Peyer's patch (tissue), 4 donors: ENCODE measurements at regions not wholly inside any gene's neighbourhood (a gene's known extent, or its start where the extent isn't known, plus 50 kb on each side); places are given as distances from the start of the nearest gene placed in this dataset.
A peak's percentile ranks its signal among the peaks of the same experiment; 100 is the strongest.

ENCODE experiments used
- DNase-seq, 3 donors: peaks; one replicate each; pipeline ENCODE4 v3.0.0-alpha.2; 2017 to 2019
- H3K27ac ChIP-seq, 4 donors: fragments of 200-600 bp; sonication (generic); one replicate each; pipeline ENCODE4 v1.5.1; 2016 to 2019
- H3K27me3 ChIP-seq, 2 donors: fragments of 200-600 bp; sonication (generic); one replicate each; pipeline ENCODE4 v1.5.1; 2019
- H3K36me3 ChIP-seq, 3 donors: fragments of 200-600 bp; sonication (generic); one replicate each; pipeline ENCODE4 v1.5.1; 2016 to 2019
- H3K4me1 ChIP-seq, 4 donors: fragments of 200-600 bp; sonication (generic); one replicate each; pipeline ENCODE4 v1.5.1; 2016 to 2019
- H3K4me3 ChIP-seq, 4 donors: fragments of 200-600 bp; sonication (generic); 1 replicate in 3 of 4; 2 replicates in 1 of 4; pipeline ENCODE4 v1.5.1; 2016 to 2019; ENCODE audit warnings: mild to moderate bottlenecking in 1 of 4
- H3K9me3 ChIP-seq, 4 donors: fragments of 200-600 bp; sonication (generic); one replicate each; pipeline ENCODE4 v1.5.1; 2016 to 2019; ENCODE audit warnings: mild to moderate bottlenecking in 1 of 4
- POLR2A ChIP-seq, 2 donors: fragments of 450-650 bp; IDR thresholded peaks; one replicate each; pipeline ENCODE4 v1.5.1; 2017; ENCODE audit warnings: antibody characterized with exemption in 2 of 2, mild to moderate bottlenecking in 2 of 2, moderate library complexity in 2 of 2
- TF ChIP-seq, protein P1 (sequence below), 6 experiments: fragments of 450-650 bp in 4 of 6; fragments of 200-600 bp in 2 of 6; sonication (generic) in 1 of 6; IDR thresholded peaks; one replicate each; pipeline ENCODE4 v1.5.1; 2017 to 2019; ENCODE audit warnings: antibody characterized with exemption in 6 of 6, mild to moderate bottlenecking in 3 of 6, moderate library complexity in 1 of 6

- DNase-seq: peak in 2 of 3 donors; percentile 16 to 63
- no peaks in the 10 kb centered on the region for H3K4me1 ChIP-seq
- no peak overlapping the region for H3K4me3 ChIP-seq
- H3K27ac ChIP-seq: no peak overlapping the region
- no peaks in the 10 kb centered on the region for H3K9me3 ChIP-seq
- TF ChIP-seq, protein P1, sequence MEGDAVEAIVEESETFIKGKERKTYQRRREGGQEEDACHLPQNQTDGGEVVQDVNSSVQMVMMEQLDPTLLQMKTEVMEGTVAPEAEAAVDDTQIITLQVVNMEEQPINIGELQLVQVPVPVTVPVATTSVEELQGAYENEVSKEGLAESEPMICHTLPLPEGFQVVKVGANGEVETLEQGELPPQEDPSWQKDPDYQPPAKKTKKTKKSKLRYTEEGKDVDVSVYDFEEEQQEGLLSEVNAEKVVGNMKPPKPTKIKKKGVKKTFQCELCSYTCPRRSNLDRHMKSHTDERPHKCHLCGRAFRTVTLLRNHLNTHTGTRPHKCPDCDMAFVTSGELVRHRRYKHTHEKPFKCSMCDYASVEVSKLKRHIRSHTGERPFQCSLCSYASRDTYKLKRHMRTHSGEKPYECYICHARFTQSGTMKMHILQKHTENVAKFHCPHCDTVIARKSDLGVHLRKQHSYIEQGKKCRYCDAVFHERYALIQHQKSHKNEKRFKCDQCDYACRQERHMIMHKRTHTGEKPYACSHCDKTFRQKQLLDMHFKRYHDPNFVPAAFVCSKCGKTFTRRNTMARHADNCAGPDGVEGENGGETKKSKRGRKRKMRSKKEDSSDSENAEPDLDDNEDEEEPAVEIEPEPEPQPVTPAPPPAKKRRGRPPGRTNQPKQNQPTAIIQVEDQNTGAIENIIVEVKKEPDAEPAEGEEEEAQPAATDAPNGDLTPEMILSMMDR (IDR thresholded peaks at IDR 0.05): peak in 4 of 6 experiments; percentile 38 to 52 (median 48)
- TF ChIP-seq POLR2A (IDR thresholded peaks at IDR 0.05): no peak
- no peaks in the 10 kb centered on the region for H3K27me3 ChIP-seq
- no peaks in the 10 kb centered on the region for H3K36me3 ChIP-seq
Measured at GRCh38 chr5:107248066-107248695, 422.6 kb downstream of the EFNA5 start.

DNA sequence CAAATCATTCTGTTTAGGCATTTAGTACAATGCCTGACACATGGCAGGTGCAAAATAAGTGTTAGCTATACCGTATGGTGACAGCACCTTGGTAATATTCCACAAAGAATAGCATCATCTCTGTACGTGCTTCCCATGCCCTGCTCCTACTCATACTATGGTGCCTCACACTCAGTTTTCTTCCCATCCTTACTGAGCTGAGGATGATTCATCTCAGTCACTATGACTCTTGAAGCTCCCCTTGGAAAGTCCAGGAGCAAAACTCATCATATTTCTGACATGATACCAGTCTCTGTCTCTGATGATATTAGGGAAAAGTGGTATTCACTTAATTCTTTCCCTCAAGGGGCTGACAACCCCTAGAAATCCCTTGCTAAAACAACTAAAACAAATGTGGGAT lies 423.3 kb downstream of the EFNA5 start:
- no peak overlapping the region for H3K27ac ChIP-seq
- no peak overlapping the region for H3K4me3 ChIP-seq
- H3K36me3 ChIP-seq: no peaks in the 10 kb centered on the region
- H3K9me3 ChIP-seq: no peaks in the 10 kb centered on the region
- no peak for DNase-seq
- TF ChIP-seq, protein P1 (IDR thresholded peaks at IDR 0.05): no peak
- no peak for TF ChIP-seq POLR2A (IDR thresholded peaks at IDR 0.05)
- no peaks in the 10 kb centered on the region for H3K27me3 ChIP-seq
- H3K4me1 ChIP-seq: no peaks in the 10 kb centered on the region

DNA sequence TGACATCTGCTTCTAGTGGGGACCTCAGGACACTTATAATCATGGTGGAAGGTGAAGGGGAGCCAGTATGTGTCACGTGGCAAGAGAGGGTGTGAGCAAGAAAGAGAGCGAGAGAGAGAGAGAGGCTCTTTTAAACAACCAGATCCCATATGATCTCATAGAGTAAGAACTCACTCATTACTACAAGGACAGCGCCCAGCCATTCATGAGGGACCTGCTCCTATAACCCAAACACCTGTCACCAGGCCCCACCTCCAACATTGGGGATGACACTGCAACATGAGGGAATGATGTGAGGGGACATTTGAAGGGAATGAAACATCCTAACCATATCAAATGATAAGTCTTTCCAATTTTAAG lies 427.5 kb downstream of the EFNA5 start:
- H3K4me1 ChIP-seq: no peaks in the 10 kb centered on the region
- no peak for TF ChIP-seq POLR2A (IDR thresholded peaks at IDR 0.05)
- H3K27ac ChIP-seq: no peak overlapping the region
- no peaks in the 10 kb centered on the region for H3K36me3 ChIP-seq
- no peak overlapping the region for H3K4me3 ChIP-seq
- DNase-seq: no peak
- H3K27me3 ChIP-seq: no peaks in the 10 kb centered on the region
- no peaks in the 10 kb centered on the region for H3K9me3 ChIP-seq

DNA sequence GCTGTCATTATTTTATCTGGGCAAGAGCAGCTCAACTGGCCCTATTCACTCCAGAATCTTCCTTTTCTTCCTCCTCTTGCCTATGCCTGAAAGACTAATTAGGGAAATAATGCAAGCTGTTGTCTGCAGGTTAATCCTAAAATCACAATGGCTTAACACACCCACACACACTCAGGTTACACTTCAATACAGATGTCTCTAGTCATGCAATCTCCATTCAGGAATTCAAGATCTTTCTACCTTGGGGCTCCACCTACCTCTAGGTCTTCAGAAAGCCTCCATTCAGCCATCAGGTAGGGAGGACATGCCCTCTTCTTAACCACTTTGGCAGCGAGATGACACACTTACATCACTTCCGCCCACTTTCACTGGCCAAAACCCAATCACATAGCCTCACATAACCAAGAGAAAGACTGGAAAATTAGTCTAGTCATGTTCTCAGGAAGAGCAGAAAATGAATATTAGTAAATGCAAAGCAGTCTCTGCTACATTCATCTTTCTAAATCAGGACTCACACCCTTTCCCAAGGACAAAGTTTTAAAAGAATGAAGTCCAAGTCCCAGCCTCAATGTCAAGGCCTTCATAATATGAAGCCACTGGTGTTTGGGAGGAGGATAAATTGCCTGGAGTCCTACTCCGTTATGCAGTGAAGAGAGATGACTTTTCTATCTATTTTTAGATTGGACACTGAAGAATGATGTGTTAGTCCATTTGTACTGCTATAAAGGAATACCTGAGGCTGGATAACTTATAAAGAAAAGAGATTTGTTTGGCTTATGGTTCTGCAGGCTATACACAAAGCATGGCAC lies 428.1 kb downstream of the EFNA5 start:
- H3K9me3 ChIP-seq: no peaks in the 10 kb centered on the region
- H3K27ac ChIP-seq: no peak overlapping the region
- no peak overlapping the region for H3K4me3 ChIP-seq
- no peak for DNase-seq
- H3K27me3 ChIP-seq: no peaks in the 10 kb centered on the region
- TF ChIP-seq POLR2A (IDR thresholded peaks at IDR 0.05): no peak
- TF ChIP-seq, protein P1 (IDR thresholded peaks at IDR 0.05): no peak
- H3K4me1 ChIP-seq: no peaks in the 10 kb centered on the region
- no peaks in the 10 kb centered on the region for H3K36me3 ChIP-seq

DNA sequence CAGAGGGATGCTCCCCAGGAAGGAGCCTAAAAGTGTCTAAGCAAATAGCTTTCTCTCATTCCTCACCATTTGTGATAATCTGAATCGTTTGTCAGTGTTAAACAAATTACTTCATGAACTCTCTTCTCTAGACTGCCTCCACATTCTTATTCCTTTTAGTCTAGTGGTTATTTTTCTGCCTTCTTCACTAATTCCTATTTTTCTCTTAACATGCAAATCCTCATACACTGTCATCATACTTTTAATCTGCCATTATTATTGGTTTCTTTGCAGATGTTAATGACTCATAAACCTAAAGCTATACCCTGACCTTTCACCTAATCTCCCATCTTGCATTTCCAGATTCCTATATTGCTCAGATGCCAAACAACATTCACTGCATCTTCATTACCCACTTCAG lies 428.9 kb downstream of the EFNA5 start:
- Histone ChIP-seq H3K27me3 (no peaks in the 10 kb centered on the region), H3K36me3 (no peaks in the 10 kb centered on the region), H3K4me3 (no peak overlapping the region), H3K4me1 (no peaks in the 10 kb centered on the region), H3K27ac (no peak overlapping the region), H3K9me3 (no peaks in the 10 kb centered on the region)
- TF ChIP-seq, protein P1 (IDR thresholded peaks at IDR 0.05): no peak
- TF ChIP-seq POLR2A (IDR thresholded peaks at IDR 0.05): no peak
- DNase-seq: no peak

DNA sequence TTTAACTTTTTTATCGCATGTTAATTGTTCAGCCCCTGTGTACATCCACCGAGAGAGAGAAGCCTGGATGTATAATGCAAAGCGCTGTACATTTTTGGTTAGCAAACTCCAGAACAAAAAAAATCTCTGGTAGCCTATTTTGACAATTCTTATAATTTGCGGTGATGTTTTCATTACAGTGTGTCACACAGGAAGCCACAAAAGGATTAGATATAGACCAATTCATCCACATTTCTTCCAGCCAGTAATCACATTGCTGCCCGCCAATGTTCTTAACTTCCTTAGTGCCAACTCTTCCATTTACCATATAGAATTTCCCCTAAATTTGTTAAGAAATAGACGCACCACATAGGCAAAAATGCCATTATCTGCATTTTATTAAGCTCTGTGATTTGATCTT lies 435.6 kb downstream of the EFNA5 start:
- H3K4me1 ChIP-seq: no peaks in the 10 kb centered on the region
- H3K27ac ChIP-seq: no peak overlapping the region
- H3K9me3 ChIP-seq: no peaks in the 10 kb centered on the region
- no peak for TF ChIP-seq POLR2A (IDR thresholded peaks at IDR 0.05)
- TF ChIP-seq, protein P1 (IDR thresholded peaks at IDR 0.05): no peak
- H3K4me3 ChIP-seq: no peak overlapping the region
- no peaks in the 10 kb centered on the region for H3K36me3 ChIP-seq
- DNase-seq: no peak
- H3K27me3 ChIP-seq: no peaks in the 10 kb centered on the region
